T-helper 1 cell treated with Interleukin-12 subunit alpha and Interleukin-12 subunit beta and Interleukin-4 antibody, amounts not matched to agents 30 ng/mL and 1 ng/mL, for 36 hours (primary cell): ENCODE measurements at regions not wholly inside any gene's neighbourhood (a gene's known extent, or its start where the extent isn't known, plus 50 kb on each side); places are given as distances from the start of the nearest gene placed in this dataset.

Experiments
- intact Hi-C: fragments of 100-400 bp; cut with micrococcal nuclease; formaldehyde crosslinking; loops from one replicate; pipeline ENCODE4 v1.15.1; 2024

GRCh38 chr12:97177481-97177880 lies 270.4 kb downstream of the NEDD1 start:
- intact Hi-C loops = no loop called here

DNA sequence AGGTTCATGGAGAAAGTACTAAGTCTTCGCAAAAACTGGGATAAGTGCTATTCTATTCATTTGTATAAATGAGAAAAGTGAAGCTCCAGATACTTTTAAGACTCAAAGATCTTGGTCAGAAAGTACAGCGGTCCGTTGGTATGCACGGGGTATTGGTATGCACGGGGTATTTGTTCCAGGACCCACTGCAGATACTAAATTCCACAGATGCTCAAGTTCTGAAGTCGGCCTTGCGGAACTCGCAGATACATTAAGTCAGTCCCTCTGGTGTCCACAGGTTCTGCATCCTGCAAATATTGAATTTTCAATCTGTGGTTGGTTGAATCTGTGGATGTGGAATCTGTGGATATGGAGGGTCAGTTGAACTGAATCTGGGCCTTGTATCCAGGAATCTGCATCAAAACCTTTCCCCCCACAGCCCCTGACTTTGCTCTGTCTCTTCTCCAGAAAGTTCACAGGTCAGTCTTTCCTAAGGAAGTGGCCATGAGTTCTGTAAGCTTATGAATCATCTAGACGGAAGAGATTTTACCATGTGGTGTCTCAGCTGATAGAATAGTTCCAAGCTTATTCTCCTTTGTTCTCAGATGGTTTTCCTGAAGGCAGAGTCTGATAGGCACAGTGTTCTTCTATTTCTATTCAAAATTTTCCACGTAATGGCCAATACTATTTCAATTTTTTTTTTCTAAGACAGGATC lies 274.7 kb downstream of the NEDD1 start:
- intact Hi-C loops = no loop called here

GRCh38 chr12:97182769-97183168 lies 275.7 kb downstream of the NEDD1 start:
- intact Hi-C loops = no loop called here

DNA sequence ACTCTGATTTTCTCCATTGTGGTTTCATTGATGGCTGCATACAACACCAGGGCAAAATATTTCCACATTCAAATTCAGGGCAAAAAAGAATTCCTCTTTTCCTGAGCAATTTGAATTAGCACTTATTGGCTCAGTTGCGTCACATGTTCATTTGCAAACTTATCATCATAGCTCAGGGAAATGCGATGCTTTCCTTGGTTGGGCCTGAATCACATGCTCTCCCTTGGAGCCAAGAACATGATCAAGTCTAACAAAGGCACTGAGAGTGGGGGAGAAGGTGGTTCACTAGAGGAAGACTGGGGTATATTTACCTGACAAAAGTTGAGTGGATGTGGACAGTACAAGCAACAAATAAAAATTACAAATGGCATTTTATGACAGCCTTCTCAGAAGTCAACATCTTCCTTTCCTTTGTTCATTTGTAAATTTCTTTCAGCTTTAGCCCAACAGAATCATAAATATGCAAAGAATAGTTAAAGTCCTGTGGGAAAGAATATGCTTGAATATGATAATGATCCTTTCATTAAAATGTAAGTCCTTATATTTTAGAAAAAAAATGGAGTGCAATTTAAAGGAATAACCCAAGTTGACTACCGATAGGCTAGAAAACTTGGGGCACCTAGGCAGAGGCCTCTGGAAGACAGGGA lies 277.2 kb downstream of the NEDD1 start:
- intact Hi-C loops = no loop called here

- intact Hi-C loops = no loop called here
These were observed 277.0 kb upstream of the RMST start for GRCh38 chr12:97185567-97185966.

- intact Hi-C loops = no loop called here
These were observed 268.1 kb upstream of the RMST start for GRCh38 chr12:97194546-97194945.

- intact Hi-C loops = no loop called here
These were observed 262.4 kb upstream of the RMST start for GRCh38 chr12:97200181-97200580.

DNA sequence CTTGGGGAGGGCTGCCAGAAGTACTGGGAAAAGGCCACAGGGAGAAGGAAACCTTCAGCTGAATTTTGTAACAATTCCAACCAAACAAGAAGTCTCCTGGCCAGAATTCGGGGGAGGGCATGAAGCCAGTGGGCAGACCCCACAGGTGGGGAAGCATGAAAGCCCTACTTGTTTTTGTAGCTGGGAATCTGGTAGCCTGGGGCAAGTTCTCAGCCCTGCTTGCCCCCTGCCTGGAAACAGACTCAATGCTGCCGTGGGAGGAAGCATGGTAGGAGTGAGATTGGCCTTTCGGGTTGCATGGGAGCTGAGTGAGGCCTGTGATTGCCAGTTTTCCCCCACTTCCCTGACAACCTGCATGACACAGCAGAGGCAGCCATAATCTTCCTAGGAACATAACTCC lies 259.2 kb upstream of the RMST start:
- intact Hi-C loops = no loop called here

DNA sequence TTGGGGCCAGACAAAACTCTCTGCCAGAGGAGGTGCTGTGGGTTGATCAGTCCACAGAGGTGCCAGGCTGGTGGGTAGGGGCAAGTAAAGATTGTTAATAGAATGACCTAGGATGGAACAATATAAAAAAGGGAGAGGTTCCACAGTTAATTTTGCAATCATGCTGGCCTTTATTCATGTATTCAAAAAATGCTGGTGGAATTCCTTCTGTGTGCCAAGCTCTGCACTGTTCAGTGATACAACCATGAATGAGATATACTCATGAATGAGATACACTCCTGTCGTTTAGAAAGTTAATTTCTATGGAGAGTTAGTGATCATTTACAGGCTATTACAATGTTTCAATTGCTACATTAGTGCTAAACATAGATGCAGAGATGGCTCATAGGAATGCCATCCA lies 252.6 kb upstream of the RMST start:
- intact Hi-C loops = no loop called here

GRCh38 chr12:97211416-97211930 lies 251.1 kb upstream of the RMST start:
- intact Hi-C loops = no loop called here

DNA sequence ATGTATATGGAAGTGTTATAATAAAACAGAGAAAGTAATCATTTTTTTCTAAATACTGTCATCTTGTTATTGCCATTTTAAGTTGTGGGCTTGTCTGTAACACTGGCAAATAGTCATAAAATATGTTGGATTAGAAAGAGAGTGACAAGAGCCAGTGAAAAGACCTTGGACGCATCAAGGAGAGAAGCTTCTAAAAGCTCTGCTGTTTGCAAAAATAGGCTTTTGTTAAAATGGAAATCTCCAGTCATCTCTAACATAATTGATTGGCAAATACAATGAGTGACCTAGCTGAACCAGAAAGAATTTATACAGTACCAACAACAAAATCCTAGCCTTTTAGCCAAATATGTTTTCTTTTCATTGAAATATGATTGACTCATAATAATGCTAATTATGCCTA lies 245.8 kb upstream of the RMST start:
- intact Hi-C loops = no loop called here

GRCh38 chr12:97222391-97222790 lies 240.2 kb upstream of the RMST start:
- intact Hi-C loops = no loop called here

DNA sequence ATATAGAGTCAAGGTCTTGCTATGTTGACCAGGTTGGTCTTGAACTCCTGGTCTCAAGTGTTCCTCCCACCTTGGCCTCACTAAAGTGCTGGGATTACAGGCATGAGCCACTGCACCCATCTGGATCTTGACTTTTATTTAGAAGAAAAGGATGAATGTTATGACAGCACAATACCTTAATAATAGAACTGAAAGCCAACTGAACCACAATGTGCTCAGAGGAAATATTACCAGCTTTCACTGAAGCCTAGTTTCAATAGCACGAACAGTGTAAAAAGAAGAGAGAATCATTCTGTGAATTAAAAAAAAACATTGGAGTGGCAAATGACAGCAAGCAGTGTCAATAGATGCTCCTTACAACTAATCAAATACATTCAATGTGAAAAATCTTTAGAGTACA lies 239.2 kb upstream of the RMST start:
- intact Hi-C loops = no loop called here

DNA sequence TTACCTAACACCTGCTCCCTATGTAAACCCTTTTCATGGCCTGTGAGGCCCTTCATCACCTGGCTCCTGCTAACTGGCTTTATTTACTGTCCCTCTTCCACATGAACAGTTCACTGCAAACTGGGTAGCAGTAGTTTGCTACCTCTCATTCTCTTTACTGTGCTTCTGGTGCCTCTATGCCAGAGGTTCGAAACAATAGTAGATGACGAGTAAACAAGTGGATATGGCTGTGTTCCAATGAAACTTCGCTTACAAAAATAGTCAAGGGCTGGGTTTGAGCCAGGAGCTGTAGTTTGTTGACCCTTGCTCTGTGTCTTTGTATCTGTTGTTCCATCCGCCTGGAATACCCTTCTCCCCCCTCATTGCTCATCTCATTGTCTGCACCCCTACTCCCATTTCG lies 233.6 kb upstream of the RMST start:
- intact Hi-C loops = no loop called here

DNA sequence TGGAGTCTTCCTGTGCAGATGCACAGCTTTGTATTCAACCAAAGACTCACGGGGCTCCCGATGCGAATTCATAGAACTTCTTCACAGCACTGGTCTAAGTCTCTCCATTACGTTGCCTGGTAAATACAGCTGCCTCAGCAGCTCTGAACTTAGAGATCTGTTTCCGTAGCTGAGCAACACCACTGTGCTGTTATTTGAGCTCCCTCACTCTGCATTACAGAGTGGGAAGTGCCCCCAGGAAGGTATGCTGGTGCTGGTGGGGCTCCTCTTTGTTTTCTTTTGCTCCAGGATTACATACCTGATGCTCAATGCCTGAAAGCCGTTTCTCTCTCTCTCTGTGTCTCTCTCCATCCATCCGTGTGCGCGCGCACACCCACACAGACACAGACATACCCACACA lies 227.5 kb upstream of the RMST start:
- intact Hi-C loops = no loop called here

DNA sequence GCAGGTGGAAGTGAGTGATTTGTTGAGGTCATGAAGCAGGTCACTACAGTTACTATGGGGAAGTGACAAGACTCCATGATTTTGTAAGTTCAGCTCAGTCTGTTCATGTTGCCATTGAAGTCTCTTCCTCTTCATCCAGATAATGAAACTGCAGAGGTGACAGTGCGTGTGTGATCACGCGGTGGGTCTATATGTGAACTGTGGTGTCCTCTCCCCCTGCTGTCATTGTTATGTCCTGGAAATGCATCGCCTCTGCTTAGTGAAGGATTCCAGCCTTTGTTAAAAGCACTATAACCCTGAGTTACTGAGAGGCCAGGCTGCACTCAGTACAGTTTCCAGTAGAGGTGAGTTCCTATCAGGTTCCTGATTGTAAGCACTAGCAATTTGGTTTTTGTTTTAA lies 216.2 kb upstream of the RMST start:
- intact Hi-C loops = no loop called here

GRCh38 chr12:97250483-97250882 lies 212.1 kb upstream of the RMST start:
- intact Hi-C loops = no loop called here

DNA sequence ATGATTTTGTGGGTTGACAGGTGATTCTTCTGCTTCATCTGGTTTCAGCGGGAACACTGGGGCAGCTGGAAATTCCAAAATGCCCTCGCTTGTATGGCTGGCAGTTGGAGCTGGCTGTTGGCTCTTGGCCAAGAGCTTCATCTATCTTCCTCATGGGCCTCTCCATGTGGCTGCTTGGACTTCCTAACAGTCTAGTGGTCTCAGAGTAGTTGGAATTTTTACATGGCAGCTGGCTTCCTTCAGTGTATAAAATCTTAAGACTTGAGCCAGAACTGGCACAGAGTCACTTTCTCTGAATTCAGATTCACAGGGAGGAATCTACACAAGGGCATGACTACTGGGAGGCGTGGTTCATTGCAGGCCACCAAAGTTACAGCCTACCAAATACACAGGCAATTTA lies 204.9 kb upstream of the RMST start:
- intact Hi-C loops = no loop called here

- intact Hi-C loops = no loop called here
These were observed 203.5 kb upstream of the RMST start for GRCh38 chr12:97259098-97259497.

DNA sequence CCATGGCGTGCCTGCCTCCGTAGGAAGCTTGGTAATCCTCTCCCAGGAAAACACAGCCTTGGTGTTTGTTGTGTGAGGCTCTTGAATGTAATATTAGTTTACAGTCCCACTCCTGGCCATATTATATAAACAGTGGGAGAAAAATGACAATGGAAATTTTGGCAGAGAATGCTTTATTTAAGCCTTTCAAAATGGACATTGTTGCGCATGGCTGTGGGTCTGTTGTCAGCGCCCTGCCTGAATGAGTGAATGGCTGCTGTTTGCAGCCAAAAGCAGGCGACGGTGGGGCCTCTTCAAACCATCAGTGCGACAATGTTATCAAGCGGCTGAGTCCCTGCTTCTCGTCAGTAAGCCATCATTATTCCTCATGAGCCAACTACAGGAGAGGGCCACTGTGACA lies 201.8 kb upstream of the RMST start:
- intact Hi-C loops = no loop called here

DNA sequence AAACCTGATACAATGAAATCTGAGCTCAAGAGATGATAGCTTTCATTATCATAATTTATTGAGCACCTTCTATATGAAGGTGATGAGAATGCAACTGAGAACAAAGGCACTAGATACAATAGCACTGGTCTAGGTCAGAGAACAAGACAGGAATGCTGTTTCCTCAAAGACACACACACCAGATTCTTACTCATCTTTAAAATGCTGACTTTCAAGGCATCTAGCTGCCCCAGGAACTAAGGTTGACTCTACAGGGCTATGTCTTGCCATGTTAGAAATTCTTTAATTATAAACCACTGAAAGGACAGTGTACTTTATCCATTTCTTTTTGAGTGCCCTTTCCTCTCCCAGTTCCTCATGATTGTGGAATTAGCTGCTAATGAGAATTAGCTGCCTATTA lies 195.4 kb upstream of the RMST start:
- intact Hi-C loops = no loop called here

GRCh38 chr12:97267594-97268202 lies 194.9 kb upstream of the RMST start:
- intact Hi-C loops = no loop called here

GRCh38 chr12:97272471-97272870 lies 190.1 kb upstream of the RMST start:
- intact Hi-C loops = no loop called here
